GM19372 (cell line): ENCODE measurements at regions not wholly inside any gene's neighbourhood (a gene's known extent, or its start where the extent isn't known, plus 50 kb on each side); places are given as distances from the start of the nearest gene placed in this dataset.
"Not testable (repeated sequence)": the region's sequence is repeated elsewhere in the genome, so short reads cannot be mapped to it uniquely, and the experiment has no call there.

Source experiments
- ATAC-seq: cut with Tn5 transposase; IDR thresholded peaks from one replicate; pipeline ENCODE4 v1.9.1; 2021; ENCODE audit warnings: mild to moderate bottlenecking, low read depth, moderate library complexity; ENCODE audit not compliant: unreplicated experiment

DNA sequence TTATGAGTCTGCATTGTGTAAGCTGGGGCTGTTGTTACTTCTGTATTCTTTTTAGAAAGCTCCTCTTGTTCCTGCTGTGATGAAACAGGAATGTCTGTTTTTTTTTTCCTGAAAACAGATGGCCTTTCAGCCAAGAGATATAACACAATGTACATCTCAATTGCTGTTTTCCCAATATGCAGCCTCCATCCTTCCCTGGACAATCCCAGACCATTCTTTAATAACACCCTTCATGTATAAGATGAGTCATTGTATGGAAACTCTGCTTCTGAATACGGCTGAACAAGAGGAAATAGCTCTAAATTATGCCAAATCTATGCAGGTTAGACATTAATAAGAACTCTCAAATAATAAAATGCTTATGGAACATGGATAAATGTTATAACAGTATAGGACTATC lies 60.2 kb upstream of the LRRC4C start:
- ATAC-seq, result no peak

DNA sequence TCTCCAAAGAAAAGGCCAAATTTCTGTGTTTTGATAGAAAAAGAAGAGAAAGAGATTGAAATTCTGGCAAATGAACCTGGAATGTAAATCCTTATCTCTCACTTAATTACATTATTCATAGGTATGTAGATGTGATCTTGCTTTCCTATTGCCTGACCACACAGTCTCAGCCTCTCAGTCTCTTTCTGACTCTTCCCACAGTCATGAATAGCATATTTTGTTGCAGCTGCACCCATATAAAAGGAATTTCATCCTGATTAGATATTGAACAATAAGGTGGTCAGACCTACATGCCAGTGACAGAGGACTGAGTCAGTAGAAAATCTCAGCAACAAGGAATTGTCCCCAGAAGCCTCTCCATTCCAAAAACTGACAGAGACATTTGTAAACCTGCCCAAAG lies 62.9 kb upstream of the LRRC4C start:
- no peak for ATAC-seq

DNA sequence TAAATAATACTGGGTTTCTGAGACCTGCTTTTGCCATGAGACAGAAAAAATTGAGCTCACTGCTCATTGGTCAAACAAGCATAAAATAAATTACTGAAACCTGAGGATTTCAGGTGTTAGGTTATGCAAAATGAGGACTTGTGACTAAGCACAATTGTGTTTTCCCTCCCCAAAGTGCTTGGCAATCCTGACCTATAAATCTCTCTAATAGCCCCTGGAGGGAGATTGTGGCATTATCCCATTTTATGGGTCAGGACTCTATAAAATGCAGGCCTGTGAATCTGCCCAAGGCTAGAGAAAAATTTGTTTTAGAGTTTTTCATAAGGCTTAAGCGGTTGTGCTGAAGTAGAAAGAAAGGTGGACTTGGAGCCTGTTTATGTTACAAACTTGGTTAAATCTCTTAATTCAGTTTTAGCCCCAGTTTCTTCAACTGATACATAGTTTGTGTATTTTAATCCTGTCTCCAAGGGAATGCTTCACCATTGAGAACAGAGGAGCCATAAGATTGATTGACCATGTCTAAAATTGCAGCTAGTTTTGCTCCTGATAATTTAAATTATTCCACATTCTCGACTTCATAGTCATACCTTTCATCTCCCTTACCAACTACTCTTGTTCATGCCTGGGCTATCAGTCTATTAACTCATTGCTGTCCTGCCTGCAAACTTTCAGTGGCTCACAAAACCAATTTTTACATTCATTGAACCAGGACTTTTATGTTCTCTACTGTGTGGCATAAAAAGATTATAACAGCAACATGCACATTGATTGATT lies 63.6 kb upstream of the LRRC4C start:
- ATAC-seq, result no peak

DNA sequence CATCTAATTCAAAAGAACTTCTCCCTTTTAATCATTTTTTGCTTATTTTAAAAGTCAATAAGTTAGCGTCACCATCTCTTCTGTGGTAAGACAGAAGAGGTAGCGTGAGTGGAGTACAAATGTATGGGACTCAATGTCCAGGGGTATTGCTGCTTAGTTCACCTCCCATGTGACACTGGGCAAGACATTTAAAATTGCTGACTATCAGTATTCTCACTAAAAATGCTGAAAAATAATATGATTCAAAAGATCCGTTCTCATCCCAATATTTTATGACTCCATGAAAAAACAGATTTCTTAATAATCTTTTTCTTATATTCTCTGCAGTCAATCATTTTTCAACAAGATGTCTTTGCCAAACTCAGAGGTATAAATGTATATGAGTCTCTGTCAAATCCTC lies 68.1 kb upstream of the LRRC4C start:
- no peak for ATAC-seq

DNA sequence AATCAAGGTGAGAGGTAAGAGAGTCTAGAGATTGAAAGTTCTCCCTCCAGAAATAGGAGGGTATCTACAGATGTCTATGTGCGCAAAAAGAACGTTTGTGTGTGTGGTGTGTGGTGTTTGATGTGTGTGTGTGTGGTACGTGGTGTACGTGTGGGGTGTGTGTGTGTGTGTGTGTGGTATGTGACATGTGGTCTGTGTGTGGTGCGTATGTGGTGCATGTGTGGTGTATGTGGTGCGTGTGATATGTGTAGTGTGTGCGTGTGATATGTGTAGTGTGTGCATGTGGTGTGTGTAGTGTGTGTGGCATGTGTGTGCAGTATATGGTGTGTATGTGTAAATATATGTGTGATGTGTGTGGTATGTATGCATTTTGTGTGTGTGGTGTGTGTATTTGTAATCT lies 73.0 kb upstream of the LRRC4C start:
- no peak for ATAC-seq

DNA sequence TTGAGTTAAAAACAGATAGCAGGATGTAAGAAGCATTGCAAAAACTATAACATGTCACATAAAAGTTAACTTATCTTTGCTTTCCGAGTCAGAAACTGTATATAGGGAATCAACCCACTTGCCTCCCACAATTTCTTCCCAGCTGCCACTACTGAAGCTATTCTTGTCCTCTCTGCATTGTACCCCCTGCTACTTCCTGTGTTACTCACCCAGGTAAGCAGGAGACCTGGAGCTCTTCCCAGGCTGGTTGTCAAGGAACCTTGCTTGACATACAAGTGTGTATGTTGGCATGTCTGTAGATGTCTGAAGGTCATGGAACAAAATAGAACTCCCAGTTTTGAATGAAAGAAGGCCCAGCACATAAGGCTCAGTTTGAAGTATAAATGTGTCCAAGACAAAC lies 74.3 kb upstream of the LRRC4C start:
- ATAC-seq, result no peak

DNA sequence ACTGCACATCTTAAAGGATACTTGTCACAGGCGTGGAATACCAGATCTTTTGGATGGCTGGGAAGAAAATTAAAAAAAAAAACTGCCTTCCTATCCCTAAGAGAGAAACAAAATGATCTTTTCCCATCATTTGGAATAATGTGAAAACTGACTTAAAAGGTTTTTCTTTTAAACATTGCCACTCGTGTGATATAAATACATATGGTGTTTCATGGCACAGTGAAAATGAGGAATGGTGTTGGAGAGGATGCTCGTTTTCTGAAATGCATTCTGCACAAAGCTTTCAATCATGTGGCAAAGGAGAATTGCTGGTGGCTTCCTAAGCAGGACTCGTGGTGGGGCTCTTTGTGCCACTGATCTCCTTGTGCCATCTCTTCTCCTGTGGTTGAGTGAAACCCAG lies 74.9 kb upstream of the LRRC4C start:
- no peak for ATAC-seq

DNA sequence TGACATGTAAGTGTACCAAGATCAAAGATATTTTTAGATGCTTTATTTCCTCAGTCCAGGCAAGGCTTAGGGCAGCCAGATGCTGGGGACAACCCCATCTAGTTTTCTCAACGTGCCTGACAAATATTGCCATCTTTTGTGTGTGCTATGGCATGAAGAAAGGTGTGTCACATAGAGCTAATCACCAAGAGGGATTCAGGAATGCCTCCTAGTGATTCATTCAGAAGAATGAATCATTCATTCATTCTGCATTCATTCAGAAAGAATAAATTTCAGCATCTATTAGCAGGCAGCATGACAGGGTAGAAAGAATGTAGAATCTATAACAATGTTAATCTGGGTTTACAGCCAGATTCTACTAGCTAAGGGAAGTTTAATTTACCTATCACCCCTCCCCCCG lies 75.4 kb upstream of the LRRC4C start:
- ATAC-seq, result no peak

DNA sequence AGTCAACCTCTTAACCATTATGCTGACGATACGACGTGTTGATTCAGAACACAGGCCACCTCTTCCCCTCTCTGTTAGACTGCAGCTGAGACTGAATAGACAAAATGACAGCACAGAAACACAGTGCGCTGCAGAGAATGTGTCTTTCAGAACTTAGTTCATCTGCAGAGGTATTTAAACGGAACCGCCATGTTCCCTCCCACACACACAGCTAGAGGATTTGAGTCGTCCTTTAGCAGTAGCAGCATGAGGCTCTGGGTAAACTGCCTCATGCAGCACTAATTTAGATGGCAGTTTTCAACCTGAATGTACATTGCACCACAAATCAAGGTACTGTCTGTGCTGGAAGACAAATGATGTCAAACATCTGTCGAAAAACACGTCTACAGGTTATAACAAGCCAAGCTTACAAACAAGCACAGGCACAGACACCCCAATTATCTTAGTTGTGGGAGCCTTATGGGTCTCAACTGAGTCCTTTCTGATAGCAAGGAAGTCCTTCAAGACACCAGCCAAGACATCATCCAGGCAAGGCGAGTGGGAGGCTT lies 76.6 kb upstream of the LRRC4C start:
- ATAC-seq, result no peak

DNA sequence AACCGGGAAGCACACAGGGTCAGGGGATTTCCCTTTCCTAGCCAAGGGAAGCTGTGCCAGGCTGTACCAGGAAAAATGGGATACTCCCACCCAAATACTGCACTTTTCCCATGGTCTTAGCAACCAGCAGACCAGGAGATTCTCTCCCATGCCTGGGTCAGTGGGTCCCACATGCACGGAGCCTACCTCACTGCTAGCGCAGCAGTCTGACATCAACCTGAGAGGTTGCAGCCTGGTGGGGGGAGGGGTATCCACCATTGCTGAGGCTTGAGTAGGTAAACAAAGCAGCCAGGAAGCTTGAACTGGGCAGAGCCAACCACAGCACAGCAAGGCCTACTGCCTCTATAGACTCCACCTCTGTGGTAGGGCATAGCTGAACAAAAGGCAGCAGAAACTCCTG lies 85.5 kb upstream of the LRRC4C start:
- not testable (repeated sequence) for ATAC-seq

DNA sequence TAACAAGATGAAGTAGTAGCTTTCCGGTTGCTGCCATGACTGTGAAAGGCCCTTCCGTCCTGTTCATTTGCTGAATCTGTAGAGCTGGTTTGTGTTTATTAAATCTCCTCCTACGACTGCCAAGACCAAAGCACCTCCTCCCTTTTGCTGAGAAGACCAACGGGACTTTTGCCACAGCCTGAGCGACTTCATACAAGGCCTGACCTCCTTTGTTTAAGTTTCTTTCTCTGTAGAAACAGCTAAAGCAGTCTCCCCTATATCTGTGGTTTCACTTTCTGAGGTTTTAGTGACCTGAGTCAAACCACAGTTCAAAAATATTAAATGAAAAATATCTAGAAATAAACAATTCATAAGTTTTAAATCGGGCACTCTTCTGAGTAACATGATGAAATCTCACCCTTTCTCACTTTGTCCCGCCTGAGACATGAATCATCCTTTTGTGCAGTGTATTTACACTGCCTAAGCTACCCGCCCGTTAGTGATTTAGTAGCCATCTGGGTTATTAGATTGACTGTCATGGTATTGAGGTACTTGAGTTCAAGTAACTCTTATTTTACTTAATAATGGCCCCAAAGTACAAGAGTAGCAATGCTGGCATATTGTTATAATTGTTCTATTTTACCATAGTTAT lies 119.1 kb upstream of the LRRC4C start:
- no peak for ATAC-seq

DNA sequence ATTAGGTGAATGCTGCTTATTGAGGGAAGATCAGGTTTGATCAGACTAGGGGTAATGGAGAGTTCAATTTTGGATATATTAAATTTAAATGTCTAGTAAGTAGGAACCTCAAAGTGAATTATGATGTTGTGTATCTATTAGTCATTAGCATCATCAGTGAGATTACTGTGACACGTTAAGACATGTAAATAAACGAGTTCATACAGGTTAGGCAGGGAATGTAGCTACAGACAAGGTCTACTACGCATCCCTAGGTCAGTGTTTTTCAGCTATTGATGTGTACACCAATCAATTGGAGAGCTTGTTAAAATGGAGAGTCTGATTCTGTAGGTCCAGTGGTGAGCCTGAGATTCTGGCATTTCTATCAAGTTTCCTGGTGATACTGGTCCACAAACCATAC lies 120.1 kb upstream of the LRRC4C start:
- ATAC-seq, result no peak

DNA sequence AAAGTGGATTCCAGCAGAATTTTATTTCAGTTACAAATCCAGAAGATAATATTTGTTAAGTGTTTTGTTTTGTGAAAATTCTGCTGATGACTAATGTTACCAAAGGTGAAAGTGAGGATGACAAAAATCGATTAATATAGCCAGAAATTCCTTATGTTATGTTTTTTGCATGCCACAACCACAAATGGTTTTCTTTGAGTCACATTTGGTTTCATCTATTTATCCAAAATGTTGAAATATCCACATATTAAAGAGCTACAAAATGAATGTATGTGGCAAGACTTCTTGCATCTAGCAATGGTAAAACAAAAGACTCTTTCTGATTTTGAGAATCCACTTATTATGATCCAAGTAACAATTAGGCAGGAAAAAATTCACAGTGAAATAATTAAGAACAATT lies 150.1 kb upstream of the LRRC4C start:
- no peak for ATAC-seq

DNA sequence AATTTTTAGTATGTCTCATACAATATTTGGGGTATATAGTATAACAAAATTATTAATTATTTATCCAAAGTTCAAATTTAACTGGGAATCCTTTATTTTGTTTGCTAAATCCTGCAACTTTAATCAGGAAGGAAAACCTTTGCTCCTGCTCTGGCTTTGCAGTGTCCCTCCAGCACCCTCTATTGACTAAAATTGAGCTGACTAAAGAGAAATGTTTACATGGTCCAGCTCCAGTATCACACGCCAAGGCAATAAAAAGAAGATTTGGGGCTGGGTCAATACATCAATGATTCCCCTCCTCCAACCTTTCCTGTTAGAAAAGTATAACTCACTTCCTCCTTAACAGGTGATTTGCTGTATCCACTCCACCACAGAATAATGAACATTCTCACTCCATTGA lies 153.0 kb upstream of the LRRC4C start:
- no peak for ATAC-seq

DNA sequence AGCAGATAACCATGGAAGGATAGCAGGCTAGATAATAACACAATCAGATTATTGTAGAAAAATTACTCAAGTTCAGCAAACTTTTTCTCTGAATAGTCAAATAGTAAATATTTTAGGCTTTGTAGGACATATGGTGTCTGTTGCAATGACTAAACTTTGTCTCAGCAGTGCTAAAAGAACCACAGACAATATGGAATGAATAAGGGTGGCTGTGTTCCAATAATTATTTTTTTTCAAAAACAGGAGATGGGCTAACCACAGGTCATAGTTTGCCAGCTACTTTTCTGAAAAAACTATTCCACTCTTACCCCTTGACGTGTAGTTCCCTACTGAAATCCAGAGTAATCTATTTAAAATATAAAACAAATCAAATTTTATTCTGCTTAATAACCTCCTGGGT lies 153.9 kb upstream of the LRRC4C start:
- ATAC-seq, result no peak

DNA sequence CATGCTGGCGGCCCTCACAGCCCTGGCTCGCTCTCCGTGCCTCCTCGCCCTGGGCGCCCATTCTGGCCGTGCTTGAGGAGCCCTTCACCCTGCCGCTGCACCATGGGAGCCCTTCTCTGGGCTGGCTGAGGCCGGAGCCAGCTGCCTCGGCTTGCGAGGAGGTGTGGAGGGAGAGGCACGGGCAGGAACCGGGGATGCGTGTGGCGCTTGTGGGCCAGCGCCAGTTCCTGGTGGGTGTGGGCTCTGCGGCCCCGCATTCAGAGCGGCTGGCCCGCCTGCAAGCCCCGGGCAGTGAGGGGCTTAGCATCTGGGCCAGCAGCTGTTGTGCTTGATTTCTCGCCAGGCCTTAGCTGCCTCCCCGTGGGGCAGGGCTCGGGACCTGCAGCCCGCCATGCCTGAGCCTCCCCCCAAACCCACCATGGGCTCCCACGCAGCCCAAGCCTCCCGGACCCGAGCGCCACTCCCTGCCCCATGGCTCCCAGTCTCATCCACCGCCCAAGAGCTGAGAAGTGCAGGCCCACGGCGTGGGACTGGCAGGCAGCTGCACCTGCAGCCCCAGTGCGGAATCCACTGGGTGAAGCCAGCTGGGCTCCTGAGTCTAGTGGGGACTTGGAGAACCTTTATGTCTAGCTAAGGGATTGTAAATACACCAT lies 163.4 kb upstream of the LRRC4C start:
- no peak for ATAC-seq

DNA sequence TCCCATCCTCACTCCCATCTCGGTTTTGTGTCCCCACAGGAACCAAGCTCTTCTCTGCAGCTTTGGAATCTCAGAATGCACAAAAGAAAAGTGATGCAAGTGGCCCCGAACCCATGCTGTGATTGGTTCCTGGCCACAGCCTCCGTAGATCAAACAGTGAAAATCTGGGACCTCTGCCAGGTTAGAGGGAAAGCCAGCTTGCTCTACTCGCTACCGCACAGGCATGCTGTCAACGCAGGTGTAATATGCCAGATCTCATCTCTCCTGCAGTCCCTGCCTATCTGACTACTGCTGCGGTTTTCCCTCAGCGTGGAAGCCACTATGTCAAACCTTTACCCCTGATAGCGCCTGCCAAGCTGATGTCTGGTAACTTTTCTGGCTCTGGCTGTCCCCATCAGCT lies 200.5 kb upstream of the LRRC4C start:
- no peak for ATAC-seq

DNA sequence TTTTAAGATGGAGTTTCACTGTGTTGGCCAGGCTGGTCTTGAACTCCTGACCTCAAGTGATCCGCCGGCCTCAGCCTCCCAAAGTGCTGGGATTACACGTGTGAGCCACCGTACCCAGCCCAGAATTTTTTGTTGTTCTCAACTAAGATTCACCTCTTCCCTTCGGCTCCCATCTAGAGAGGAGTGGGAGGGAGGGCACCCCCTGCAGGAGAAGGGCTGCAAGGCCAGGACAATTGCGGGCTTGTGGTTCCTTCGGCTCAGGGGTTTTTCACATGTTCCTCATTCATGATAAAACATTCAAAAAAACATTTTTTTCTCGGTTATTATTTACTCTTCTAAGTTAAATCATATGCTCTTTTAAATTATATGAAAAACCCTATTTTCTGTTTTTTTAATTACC lies 201.1 kb upstream of the LRRC4C start:
- ATAC-seq, result no peak

DNA sequence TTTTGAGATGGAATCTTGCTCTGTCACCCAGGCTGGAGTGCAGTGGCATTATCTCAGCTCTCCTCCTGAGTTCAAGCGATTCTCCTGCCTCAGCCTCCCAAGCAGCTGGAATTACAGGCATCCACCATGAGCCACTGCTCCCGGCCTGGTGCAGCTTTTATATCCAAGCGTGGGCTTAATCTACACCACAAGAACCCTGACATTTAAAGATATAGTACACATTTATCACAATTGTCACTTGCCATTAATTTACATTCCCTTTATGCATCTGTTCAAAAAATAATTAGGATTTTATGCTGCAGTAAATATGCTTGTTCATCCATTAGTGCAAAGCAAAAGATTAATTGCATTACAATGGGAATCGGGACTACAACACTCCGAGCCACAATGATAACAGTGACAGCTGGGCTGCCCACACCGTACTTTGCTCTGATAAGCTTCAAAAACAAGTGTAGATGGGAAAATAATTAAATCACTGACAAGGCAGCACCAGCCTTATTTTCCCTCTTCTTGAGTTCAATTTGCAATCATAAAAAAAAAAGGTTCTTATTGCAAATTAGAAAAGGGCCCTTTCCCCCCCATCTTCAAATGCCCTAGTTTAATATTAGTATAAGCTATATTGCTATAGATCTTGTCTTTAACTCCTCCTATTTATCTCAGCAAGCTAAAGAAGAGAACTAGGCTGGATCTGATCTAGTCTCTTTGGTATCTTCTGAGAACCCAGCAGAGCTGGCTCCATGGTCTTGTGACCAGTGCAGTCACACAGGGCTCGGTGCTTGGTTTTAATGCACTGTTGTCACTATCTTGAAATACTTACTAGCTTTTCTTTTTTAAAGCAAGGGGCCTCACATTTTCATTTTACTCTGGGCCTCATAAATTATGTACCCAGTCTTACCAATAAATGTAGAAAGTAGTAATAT lies 206.2 kb upstream of the LRRC4C start:
- no peak for ATAC-seq

DNA sequence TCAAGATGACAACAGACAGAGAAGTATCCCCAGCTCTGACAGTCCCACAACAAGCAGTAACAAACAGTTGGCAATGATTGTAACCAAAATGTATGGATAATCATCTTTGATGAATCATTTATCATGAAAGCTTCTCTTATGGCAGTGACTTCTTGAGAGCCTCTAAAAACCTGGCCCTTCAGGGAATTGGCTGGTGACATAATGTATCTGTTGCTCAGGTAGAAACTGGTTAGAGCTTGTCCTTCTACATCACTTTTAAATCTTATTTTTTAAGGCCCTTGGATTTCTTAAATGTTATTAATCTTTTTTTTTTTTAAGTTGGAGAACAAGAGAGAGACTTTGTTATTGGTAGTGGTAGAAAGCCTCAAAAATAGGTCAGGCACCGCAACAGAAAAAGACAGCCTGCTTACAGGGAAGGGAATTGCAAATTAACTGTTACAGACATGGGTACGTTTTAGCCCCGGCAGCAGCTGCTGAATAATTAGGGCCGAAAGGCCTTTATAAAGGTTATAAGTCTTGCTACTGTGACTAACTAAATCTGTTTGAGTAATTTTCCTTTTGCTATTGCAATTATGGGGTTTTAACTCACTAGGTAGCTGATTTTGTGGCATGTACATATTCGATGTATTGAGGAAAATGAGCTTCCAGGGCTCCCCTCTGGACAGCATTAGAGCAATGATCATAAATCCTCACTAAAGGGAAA lies 207.7 kb upstream of the LRRC4C start:
- no peak for ATAC-seq
